GM12873 (cell line): ENCODE measurements at regions not wholly inside any gene's neighbourhood (a gene's known extent, or its start where the extent isn't known, plus 50 kb on each side); places are given as distances from the start of the nearest gene placed in this dataset.

Source experiments
- CTCF ChIP-seq: IDR thresholded peaks from 2 replicates; pipeline ENCODE4 v1.5.1; 2012; ENCODE audit warnings: low read depth, mild to moderate bottlenecking, moderate library complexity, low read length, control low read depth; ENCODE audit not compliant: insufficient read depth; ENCODE audit errors: missing control alignments

GRCh38 chr1:31509124-31510072 lies 66.9 kb upstream of the TINAGL1 start:
- TF ChIP-seq CTCF = no peak

- TF ChIP-seq CTCF = no peak
Observed at GRCh38 chr1:31510304-31510703, 66.0 kb upstream of the TINAGL1 start.

DNA sequence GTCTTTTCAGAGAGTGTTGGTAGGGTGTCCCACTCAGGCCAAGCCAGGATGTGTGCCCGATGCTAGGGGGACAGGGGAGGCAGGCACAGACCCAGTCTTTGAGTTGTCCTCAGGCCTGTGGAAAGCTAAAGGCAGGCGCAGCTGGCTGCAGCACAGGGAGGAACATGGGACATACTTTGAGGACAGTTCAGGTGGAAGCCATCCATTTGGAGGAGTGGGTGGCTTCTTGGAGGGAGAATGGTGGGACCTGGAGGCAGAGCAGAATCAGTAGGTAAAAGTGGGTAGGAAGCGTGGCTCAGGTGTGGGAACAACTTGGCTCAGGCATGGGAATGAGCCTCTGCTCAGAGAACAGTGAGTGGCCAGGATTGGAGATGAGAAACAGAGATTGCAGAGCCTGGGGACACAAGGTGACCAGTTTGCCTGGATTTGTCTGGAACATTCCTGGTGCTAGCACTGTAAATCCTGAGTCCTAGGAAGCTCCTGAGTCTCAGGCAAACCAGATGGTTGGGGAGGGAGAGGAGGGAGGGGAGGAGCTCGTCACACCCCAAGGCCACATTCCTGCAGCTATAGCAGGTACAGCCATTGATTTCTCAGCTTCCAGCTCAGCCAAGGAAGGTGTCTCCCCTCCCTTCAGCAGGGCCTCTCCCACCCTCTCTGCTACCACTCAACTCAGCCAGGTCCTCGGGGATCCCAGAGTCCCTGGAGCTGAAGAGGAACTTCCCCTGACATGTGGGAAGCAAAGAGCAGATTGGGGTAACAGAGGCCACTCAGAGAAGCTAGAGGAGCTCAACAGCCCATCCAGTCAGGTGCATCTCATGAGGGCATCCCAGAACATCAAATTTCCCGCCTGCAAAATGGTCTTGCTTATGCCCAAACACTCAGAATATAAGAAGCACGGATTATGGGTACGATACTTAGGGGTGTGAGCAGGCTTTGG lies 65.2 kb upstream of the TINAGL1 start:
- TF ChIP-seq CTCF = no peak

DNA sequence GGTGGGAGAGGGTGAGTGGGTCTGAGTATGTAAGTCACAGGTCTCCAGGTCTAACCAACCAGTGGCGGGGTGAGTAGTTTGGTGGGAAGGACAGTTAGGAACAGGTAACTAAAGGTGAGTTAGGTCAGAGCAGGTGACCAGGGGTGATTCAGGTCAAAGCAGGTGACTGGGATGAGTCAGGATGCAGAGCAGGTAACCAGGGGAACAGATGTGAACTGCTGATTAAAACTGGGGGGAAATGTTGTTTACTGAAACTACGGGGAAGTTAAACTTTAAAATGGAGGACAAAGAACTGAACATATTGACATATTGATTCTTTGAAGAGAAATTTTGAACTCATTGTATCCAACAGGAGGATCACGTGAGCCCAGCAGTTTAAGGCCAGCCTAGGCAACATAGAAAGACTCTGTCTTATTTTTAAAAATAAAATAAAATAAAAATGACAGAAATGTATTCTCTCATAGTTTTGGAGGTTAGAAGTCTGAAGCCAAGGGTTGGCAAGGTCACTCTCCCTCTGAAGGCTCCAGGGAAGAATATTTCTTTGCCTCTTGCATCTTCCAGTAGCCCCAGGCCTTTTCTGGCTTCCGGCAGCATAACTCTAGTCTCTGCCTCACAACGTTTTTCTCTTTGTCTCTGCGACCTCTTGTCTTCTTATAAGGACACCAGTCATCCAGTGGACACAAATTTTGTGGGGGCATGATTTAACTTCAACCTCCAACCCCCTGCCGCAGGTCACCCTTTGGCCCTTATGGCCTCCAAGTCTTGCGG lies 64.3 kb upstream of the TINAGL1 start:
- TF ChIP-seq CTCF = no peak

GRCh38 chr1:31514117-31514516 lies 62.2 kb upstream of the TINAGL1 start:
- no peak for TF ChIP-seq CTCF

DNA sequence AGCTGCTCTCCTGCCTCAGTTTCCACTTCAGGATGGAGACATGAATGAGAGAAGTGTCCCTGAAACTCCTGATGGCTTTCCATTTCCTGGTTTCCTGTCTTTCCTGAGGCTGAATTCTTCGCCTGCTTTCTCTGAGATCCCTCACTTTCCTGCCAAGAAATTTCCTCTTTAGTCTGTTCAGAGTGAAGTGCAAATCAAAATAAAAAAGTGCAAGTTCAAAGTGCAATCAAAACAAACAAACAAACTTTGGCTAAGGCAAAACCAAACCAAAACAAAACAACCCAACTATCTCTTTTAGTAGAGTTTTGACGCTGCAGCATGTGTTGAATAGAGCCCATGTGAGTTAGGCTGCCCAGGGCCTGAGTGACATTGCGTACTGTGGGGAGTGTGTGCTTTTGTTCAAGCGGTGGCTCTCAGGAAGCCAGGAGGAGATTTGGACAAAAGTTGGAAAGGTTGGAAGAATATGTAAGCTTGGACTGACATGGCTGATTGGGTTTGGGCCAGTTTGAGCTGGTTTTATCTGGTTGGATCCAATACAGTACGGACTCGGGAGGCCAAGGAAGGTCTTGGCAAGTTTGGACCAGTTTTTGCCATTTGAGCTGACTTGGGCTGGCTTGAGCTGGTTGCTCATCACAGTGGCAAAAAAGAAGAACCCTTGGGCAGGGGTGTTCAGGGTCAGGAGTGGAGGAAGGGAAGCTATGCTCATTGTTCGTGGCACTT lies 61.1 kb upstream of the TINAGL1 start:
- TF ChIP-seq CTCF = no peak
